GM21576 (cell line): ENCODE measurements at regions not wholly inside any gene's neighbourhood (a gene's known extent, or its start where the extent isn't known, plus 50 kb on each side); places are given as distances from the start of the nearest gene placed in this dataset.

Source experiments
- ATAC-seq: cut with Tn5 transposase; IDR thresholded peaks from one replicate; pipeline ENCODE4 v1.9.1; 2021; ENCODE audit warnings: mild to moderate bottlenecking, moderate library complexity; ENCODE audit not compliant: unreplicated experiment

GRCh38 chr5:174850565-174851169 is 126.3 kb downstream of the MSX2 start:
- no peak for ATAC-seq

DNA sequence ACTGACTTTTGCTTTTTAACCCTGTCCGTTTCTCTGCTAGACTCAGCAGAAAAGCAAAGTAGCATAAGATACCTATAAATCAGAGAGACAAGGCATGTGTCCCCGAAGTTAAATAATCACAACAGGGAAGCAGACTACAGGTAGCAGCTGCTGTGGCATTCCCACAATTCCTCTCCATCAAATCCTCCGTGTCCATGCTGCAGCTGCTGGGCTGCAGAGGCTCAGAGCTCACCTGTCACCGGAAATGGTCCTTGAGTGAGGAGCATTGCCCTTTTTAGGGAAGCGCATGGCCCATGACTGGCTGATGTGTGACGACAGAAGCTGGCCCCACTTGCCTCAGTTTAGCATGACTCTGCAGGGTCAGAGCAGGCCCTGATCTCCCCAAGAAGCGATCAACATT is 125.0 kb downstream of the MSX2 start:
- ATAC-seq, result no peak

- no peak for ATAC-seq
Observed at GRCh38 chr5:174844971-174845370, 120.6 kb downstream of the MSX2 start.

- no peak for ATAC-seq
Observed at GRCh38 chr5:174843263-174844250, 119.2 kb downstream of the MSX2 start.

DNA sequence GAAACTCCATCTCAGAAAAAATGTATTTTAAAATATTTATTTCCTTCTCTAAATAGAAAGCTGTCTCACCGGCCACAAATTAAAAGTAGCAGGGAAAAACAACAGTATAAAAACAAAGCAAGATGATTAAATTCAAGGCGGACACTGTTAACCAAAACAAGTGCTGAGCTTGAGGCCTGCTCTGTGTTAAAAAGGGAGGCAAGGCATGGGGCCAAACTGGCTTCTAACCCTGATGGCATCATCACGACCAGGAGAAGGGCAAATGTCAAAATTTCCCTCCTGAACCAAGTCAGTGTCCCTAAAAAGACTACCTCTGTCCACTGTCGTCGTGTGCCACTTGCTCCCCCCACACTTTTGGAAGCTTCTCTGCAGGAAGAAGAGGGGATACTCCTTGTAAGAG is 116.1 kb downstream of the MSX2 start:
- no peak for ATAC-seq

GRCh38 chr5:174839196-174839595 is 114.8 kb downstream of the MSX2 start:
- ATAC-seq, result no peak

GRCh38 chr5:174837919-174838902 is 113.8 kb downstream of the MSX2 start:
- ATAC-seq, result no peak

DNA sequence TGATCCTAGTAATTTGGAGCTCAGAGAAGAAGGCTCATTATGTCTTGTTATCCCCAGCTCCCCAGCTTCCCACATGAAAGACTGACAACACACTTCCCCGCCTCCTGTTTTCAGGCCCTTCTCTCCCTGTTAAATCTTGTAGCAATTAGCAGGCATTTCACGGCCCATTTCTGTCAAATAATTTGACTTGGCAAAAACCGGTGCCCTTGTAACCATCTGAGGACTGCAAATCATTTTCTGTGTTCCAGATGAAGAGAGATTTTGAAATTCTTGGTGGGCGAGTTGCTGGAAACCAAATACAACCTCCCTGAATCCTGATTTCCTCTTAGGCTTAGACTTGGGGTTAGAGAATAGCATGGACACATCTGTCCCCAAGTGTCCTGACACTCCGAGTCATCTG is 109.7 kb downstream of the MSX2 start:
- ATAC-seq, result no peak

DNA sequence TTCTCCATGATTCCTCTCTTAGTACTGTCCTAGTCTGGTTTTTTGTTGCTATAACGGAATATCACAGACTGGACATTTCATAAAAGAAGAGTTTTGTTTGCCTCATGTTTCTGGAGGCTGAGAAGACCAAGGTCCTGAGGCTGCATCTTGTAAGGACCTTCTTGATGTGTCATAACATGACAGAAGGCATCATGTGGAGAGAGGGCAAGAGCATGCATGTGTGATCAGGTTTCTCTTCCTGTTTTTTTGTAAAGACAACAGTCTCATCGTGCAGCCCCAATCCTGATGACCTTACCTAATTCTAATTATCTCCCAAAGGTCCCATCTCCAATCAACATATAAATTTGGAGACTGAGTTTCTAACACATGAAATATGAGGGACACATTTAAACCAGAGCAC is 108.4 kb downstream of the MSX2 start:
- ATAC-seq, result no peak

DNA sequence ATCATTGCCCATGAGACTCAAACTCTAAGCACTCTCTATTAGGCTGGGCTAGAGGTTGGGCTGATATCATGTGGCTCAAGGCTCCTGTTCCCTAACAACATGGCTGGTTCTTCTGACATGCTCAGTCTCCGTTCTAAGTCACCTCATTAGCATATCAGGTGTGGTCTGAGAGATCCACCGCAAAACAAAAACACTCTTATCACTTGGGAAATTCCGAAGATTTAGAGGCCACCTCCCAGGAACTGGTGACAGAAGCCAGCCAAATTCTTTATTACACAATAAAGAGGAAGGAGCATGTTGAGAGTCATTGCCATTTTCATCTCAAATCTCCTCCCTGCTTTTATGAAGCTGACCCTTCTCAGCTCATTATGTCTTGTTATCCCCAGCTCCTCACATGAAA is 107.6 kb downstream of the MSX2 start:
- no peak for ATAC-seq

- ATAC-seq, result no peak
Observed at GRCh38 chr5:174831031-174831660, 106.8 kb downstream of the MSX2 start.

DNA sequence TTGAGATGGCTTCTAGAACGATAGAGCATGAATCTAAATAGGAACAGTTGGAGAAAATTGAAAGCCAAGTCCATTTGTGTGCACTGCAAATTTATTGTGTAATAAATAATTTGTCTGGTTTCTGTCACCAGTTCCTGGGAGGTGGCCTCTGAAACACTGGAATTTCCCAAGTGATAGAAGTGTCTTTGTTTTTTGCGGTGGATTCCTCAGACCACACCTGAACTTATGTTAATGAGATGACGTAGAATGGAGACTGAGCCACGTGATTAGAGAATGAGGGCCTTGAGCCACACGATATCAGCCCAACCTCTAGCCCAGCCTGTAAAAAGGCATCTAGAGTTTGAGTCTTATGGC is 105.1 kb downstream of the MSX2 start:
- ATAC-seq, result no peak

- no peak for ATAC-seq
Observed at GRCh38 chr5:174828804-174829510, 104.6 kb downstream of the MSX2 start.

DNA sequence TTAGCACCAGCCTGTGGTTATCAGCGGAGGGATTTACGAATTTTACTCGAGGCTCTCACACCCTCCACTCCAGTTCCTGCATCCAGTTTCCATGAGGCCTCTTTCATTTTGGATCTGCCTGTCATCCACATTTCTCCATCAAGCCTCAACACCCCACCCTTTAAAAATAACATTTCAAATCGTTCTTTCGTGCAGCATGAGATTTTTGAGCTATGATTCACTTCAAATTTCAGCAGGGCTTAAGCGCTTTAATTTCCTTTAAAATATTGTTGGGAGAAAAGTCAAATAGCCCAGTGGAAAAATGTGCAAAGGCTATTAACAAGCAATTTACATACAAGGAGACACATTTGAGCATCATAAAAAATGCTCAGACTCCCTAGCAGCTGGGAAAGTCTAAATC is 103.2 kb downstream of the MSX2 start:
- ATAC-seq, result no peak

- no peak for ATAC-seq
Observed at GRCh38 chr5:174825587-174825986, 101.2 kb downstream of the MSX2 start.

DNA sequence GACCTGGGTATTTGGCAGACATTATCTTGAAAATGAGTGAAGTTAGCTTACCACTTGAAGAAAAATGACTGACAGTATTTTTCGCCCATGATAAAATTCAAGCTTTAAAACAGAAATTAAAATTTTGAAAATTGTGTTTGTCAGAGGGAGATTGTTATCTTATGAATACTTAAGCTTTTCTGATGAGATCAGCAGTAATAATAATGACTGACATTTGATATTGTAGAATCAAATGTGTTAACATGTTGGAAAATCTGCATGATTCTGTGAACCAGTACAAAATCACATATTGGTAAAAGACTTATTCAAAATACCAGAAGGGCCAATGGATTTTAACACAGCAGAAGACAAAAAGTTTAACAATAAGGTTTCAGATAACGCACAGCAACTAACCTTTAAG is 94.0 kb downstream of the MSX2 start:
- ATAC-seq, result no peak

- ATAC-seq, result no peak
Observed at GRCh38 chr5:174817610-174818009, 93.2 kb downstream of the MSX2 start.

- no peak for ATAC-seq
Observed at GRCh38 chr5:174816858-174817257, 92.5 kb downstream of the MSX2 start.

DNA sequence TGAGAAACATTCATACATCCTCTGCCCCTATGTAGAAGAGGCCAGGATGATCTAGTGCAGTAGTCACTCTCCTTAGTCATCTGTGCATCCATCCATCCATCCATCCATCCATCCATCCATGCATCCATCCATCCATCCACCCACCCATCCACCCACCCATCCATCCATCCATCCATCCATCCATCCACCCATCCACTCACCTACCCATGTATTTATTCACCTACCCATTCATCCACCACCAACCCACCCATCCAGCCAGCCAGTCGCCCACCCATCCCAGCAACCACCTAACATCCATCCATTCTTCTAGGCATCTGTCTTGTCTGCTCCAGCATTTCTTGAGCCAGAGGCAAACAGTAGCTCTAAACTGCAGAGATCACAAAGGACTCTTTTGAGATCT is 87.1 kb downstream of the MSX2 start:
- ATAC-seq, result no peak

GRCh38 chr5:174810796-174811195 is 86.4 kb downstream of the MSX2 start:
- no peak for ATAC-seq
